ENCODE measurements at regions not wholly inside any gene's neighbourhood (a gene's known extent, or its start where the extent isn't known, plus 50 kb on each side); places are given as distances from the start of the nearest gene placed in this dataset.

GRCh38 chr6:11831653-11832052 is 53.0 kb upstream of the ADTRP start:
- Mint-ChIP-seq H3K27ac (no peak overlapping the region), H3K36me3 (ENCODE audit: low read depth) (no peaks in the 10 kb centered on the region), H3K9me3 (peaks cover 4% of the 10 kb centered on the region), H3K4me3 (no peak overlapping the region), H3K27me3 (ENCODE audit: low read depth) (no peaks in the 10 kb centered on the region), H3K4me1 (ENCODE audit: low read depth) (no peaks in the 10 kb centered on the region)

- Mint-ChIP-seq H3K36me3 (ENCODE audit: low read depth) (no peaks in the 10 kb centered on the region), H3K9me3 (peaks cover 4% of the 10 kb centered on the region), H3K27me3 (ENCODE audit: low read depth) (no peaks in the 10 kb centered on the region), H3K27ac (no peak overlapping the region), H3K4me3 (no peak overlapping the region), H3K4me1 (ENCODE audit: low read depth) (no peaks in the 10 kb centered on the region)
Observed at GRCh38 chr6:11830520-11830919, 51.9 kb upstream of the ADTRP start.

GRCh38 chr6:11830105-11830504 is 51.5 kb upstream of the ADTRP start:
- H3K27ac Mint-ChIP-seq, result no peak overlapping the region
- no peak overlapping the region for H3K4me3 Mint-ChIP-seq
- H3K4me1 Mint-ChIP-seq (ENCODE audit: low read depth), result peaks cover 2% of the 10 kb centered on the region
- H3K9me3 Mint-ChIP-seq, result peaks cover 4% of the 10 kb centered on the region
- no peaks in the 10 kb centered on the region for H3K27me3 Mint-ChIP-seq (ENCODE audit: low read depth)
- H3K36me3 Mint-ChIP-seq (ENCODE audit: low read depth), result no peaks in the 10 kb centered on the region

- Mint-ChIP-seq H3K4me3 (no peak overlapping the region), H3K27me3 (ENCODE audit: low read depth) (no peaks in the 10 kb centered on the region), H3K4me1 (ENCODE audit: low read depth) (peaks cover 8% of the 10 kb centered on the region), H3K9me3 (peaks cover 4% of the 10 kb centered on the region), H3K36me3 (ENCODE audit: low read depth) (no peaks in the 10 kb centered on the region), H3K27ac (no peak overlapping the region)
Observed at GRCh38 chr6:11828262-11828870, 49.8 kb upstream of the ADTRP start.

Measured in T-helper 1 cell treated with Interleukin-12 subunit alpha and Interleukin-12 subunit beta and Interleukin-4 antibody, amounts not matched to agents 30 μg/mL and 1 μg/mL, for 36 hours (primary cell).